Keratinocyte (primary cell): ENCODE measurements at regions not wholly inside any gene's neighbourhood (a gene's known extent, or its start where the extent isn't known, plus 50 kb on each side); places are given as distances from the start of the nearest gene placed in this dataset.

Experiments
- DNase-seq: peaks from one replicate; pipeline ENCODE4 v3.0.0-alpha.2; 2011; ENCODE audit warnings: low read depth, missing footprints, low spot score
- FAIRE-seq: peaks from 2 replicates; lab custom pipeline; 2011; peaks lifted over from hg19 to GRCh38; lab: Jason Lieb, UNC
- H2AFZ ChIP-seq: 2 replicates; pipeline ENCODE4 v1.6.0; 2012; ENCODE audit warnings: low read length, control low read depth, inconsistent platforms; ENCODE audit not compliant: control insufficient read depth
- H3K27ac ChIP-seq: 2 replicates; pipeline ENCODE4 v1.5.1; 2011; ENCODE audit warnings: low read length; ENCODE audit not compliant: control insufficient read depth, insufficient read depth
- H3K27me3 ChIP-seq: 3 replicates; pipeline ENCODE4 v1.6.0; 2011; ENCODE audit warnings: low read length; ENCODE audit not compliant: control insufficient read depth, insufficient read depth; ENCODE audit errors: extremely low read depth
- H3K36me3 ChIP-seq, 2 experiments: 2 replicates in 1 of 2; 3 replicates in 1 of 2; pipeline ENCODE4 v1.5.1; 2011; ENCODE audit warnings: low read length in 2 of 2, mild to moderate bottlenecking in 1 of 2; ENCODE audit not compliant: control insufficient read depth in 2 of 2, insufficient read depth in 2 of 2; ENCODE audit errors: extremely low read depth in 1 of 2
- H3K4me1 ChIP-seq: 3 replicates; pipeline ENCODE4 v1.5.1; 2011; ENCODE audit warnings: low read length; ENCODE audit not compliant: control insufficient read depth, insufficient read depth; ENCODE audit errors: extremely low read depth
- H3K4me2 ChIP-seq: 3 replicates; pipeline ENCODE4 v1.6.0; 2011; ENCODE audit warnings: low read depth, low read length; ENCODE audit not compliant: control insufficient read depth, insufficient read depth; ENCODE audit errors: extremely low read depth
- H3K4me3 ChIP-seq, 3 experiments: fragments of 200-600 bp in 1 of 3; sonication (generic) in 1 of 3; 2 replicates in 2 of 3; 3 replicates in 1 of 3; pipeline ENCODE4 v1.5.1; 2011 to 2016; ENCODE audit warnings: low read length in 3 of 3, mild to moderate bottlenecking in 3 of 3, control low read depth in 2 of 3, inconsistent platforms in 1 of 3, low read depth in 1 of 3, mixed read lengths in 1 of 3, mixed run types in 1 of 3, moderate library complexity in 1 of 3; ENCODE audit not compliant: control insufficient read depth in 2 of 3, insufficient read depth in 2 of 3; ENCODE audit errors: extremely low read depth in 1 of 3
- H3K79me2 ChIP-seq: 2 replicates; pipeline ENCODE4 v1.6.0; 2012; ENCODE audit warnings: low read length; ENCODE audit not compliant: control insufficient read depth, insufficient read depth
- H3K9ac ChIP-seq: 3 replicates; pipeline ENCODE4 v1.6.0; 2011; ENCODE audit warnings: low read length; ENCODE audit not compliant: control insufficient read depth, insufficient read depth; ENCODE audit errors: extremely low read depth
- H3K9me1 ChIP-seq: 3 replicates; pipeline ENCODE4 v1.6.0; 2011; ENCODE audit warnings: low read length; ENCODE audit not compliant: control insufficient read depth, insufficient read depth; ENCODE audit errors: extremely low read depth
- H3K9me3 ChIP-seq: 2 replicates; pipeline ENCODE4 v1.5.1; 2012; ENCODE audit warnings: low read depth, low read length; ENCODE audit not compliant: control insufficient read depth
- H4K20me1 ChIP-seq: 3 replicates; pipeline ENCODE4 v1.6.0; 2011; ENCODE audit warnings: low read length; ENCODE audit not compliant: control insufficient read depth, insufficient read depth; ENCODE audit errors: extremely low read depth
- CTCF ChIP-seq, 3 experiments: IDR thresholded peaks in 1 of 3; conservative IDR thresholded peaks in 1 of 3; optimal IDR thresholded peaks in 1 of 3; 2 replicates in 2 of 3; 3 replicates in 1 of 3; pipeline versions ENCODE3 to v1.5.1; 2011; ENCODE audit warnings: low read length in 3 of 3, mild to moderate bottlenecking in 3 of 3, moderate library complexity in 2 of 3, control low read depth in 1 of 3, inconsistent platforms in 1 of 3; ENCODE audit not compliant: insufficient read depth in 2 of 3; ENCODE audit errors: extremely low read depth in 1 of 3
- EZH2 ChIP-seq: IDR thresholded peaks from one replicate; pipeline ENCODE4 v1.6.1; 2012; ENCODE audit warnings: inconsistent platforms, mild to moderate bottlenecking, low read length, moderate library complexity
- dilution Hi-C: fragments of 300-500 bp; cut with MboI; formaldehyde crosslinking; loops from one replicate; pipeline ENCODE4 v1.7.0; 2020; ENCODE audit warnings: low sequenced_read_pairs; ENCODE audit not compliant: extremely low pct_ligation_motif_present

GRCh38 chr17:73990290-73990689, 213.2 kb upstream of the RPL38 start:
- no peaks in the 10 kb centered on the region for H3K79me2 ChIP-seq
- no peaks in the 10 kb centered on the region for H3K27me3 ChIP-seq
- H3K4me3 ChIP-seq = no peak overlapping the region
- no peak overlapping the region for H3K9ac ChIP-seq
- dilution Hi-C loops = no loop called here
- DNase-seq = no peak
- no peak overlapping the region for H3K4me2 ChIP-seq
- FAIRE-seq = no peak
- no peaks in the 10 kb centered on the region for H4K20me1 ChIP-seq
- H2AFZ ChIP-seq = no peak overlapping the region
- H3K36me3 ChIP-seq = no peaks in the 10 kb centered on the region
- H3K9me3 ChIP-seq = no peaks in the 10 kb centered on the region
- no peak for TF ChIP-seq CTCF (optimal IDR thresholded peaks at IDR 0.05 in 1 of 3, IDR thresholded peaks at IDR 0.05 in 1 of 3, conservative IDR thresholded peaks at IDR 0.05 in 1 of 3; ENCODE audit: extremely low read depth in 1 of 3, insufficient read depth in 2 of 3, low read length in 3 of 3)
- TF ChIP-seq EZH2 = no peak
- H3K4me1 ChIP-seq = no peaks in the 10 kb centered on the region
- no peak overlapping the region for H3K27ac ChIP-seq
- no peaks in the 10 kb centered on the region for H3K9me1 ChIP-seq

- Histone ChIP-seq H3K79me2 (no peaks in the 10 kb centered on the region), H3K9me3 (no peaks in the 10 kb centered on the region), H3K4me3 (no peak overlapping the region), H3K4me1 (no peaks in the 10 kb centered on the region), H4K20me1 (no peaks in the 10 kb centered on the region), H2AFZ (no peak overlapping the region), H3K9ac (no peak overlapping the region), H3K27me3 (no peaks in the 10 kb centered on the region), H3K9me1 (no peaks in the 10 kb centered on the region), H3K36me3 (no peaks in the 10 kb centered on the region), H3K27ac (no peak overlapping the region), H3K4me2 (no peak overlapping the region)
- FAIRE-seq (no peak), DNase-seq (no peak)
- dilution Hi-C loops = no loop called here
- no peak for TF ChIP-seq CTCF (optimal IDR thresholded peaks at IDR 0.05 in 1 of 3, IDR thresholded peaks at IDR 0.05 in 1 of 3, conservative IDR thresholded peaks at IDR 0.05 in 1 of 3; ENCODE audit: extremely low read depth in 1 of 3, insufficient read depth in 2 of 3, low read length in 3 of 3)
- no peak for TF ChIP-seq EZH2
These were observed 212.2 kb upstream of the RPL38 start for GRCh38 chr17:73991260-73991659.
